Endodermal cell (in vitro differentiated cells): ENCODE measurements at regions not wholly inside any gene's neighbourhood (a gene's known extent, or its start where the extent isn't known, plus 50 kb on each side); places are given as distances from the start of the nearest gene placed in this dataset.

ENCODE experiments used
- DNase-seq: peaks from one replicate; pipeline ENCODE4 v3.0.0-alpha.2; 2017
- H3K27ac ChIP-seq: 2 replicates; pipeline ENCODE4 v1.5.1; 2013; ENCODE audit warnings: mild to moderate bottlenecking, low read depth, low read length, moderate library complexity
- H3K27me3 ChIP-seq: 2 replicates; pipeline ENCODE4 v1.6.1; 2013; ENCODE audit warnings: mild to moderate bottlenecking, low read length, moderate library complexity; ENCODE audit not compliant: insufficient read depth, control insufficient read depth, poor library complexity, severe bottlenecking
- H3K36me3 ChIP-seq: 2 replicates; pipeline ENCODE4 v1.7.0; 2013; ENCODE audit warnings: mild to moderate bottlenecking, low read length, moderate library complexity; ENCODE audit not compliant: control insufficient read depth, insufficient read depth
- H3K4me1 ChIP-seq: one replicate; pipeline ENCODE4 v1.7.0; 2013; ENCODE audit warnings: low read length; ENCODE audit not compliant: control insufficient read depth, insufficient read depth
- H3K4me3 ChIP-seq: 2 replicates; pipeline ENCODE4 v1.5.1; 2013; ENCODE audit warnings: mild to moderate bottlenecking, low read length, moderate library complexity
- H3K9ac ChIP-seq: 2 replicates; pipeline ENCODE4 v1.6.1; 2013; ENCODE audit warnings: mild to moderate bottlenecking, low read length, moderate library complexity; ENCODE audit not compliant: poor library complexity, severe bottlenecking; ENCODE audit errors: extremely low read depth
- H3K9me3 ChIP-seq: 2 replicates; pipeline ENCODE4 v1.6.1; 2013; ENCODE audit warnings: mild to moderate bottlenecking, low read length, moderate library complexity; ENCODE audit not compliant: control insufficient read depth
- H3K27ac Mint-ChIP-seq: 2 replicates; pipeline ENCODE4 v1.8.0; 2020; ENCODE audit warnings: mixed read lengths
- H3K27me3 Mint-ChIP-seq: 2 replicates; pipeline ENCODE4 v1.8.0; 2021; ENCODE audit warnings: mild to moderate bottlenecking, mixed read lengths; ENCODE audit not compliant: insufficient read depth
- H3K36me3 Mint-ChIP-seq: 2 replicates; pipeline ENCODE4 v1.8.0; 2020; ENCODE audit warnings: low read depth, mixed read lengths
- H3K4me1 Mint-ChIP-seq: 2 replicates; pipeline ENCODE4 v1.8.0; 2020; ENCODE audit warnings: mixed read lengths
- H3K4me3 Mint-ChIP-seq: 2 replicates; pipeline ENCODE4 v1.8.0; 2020; ENCODE audit warnings: mild to moderate bottlenecking, moderate library complexity, mixed read lengths
- H3K9me3 Mint-ChIP-seq: 2 replicates; pipeline ENCODE4 v1.8.0; 2020; ENCODE audit warnings: mild to moderate bottlenecking, mixed read lengths
- WGBS, 2 experiments: methylation state at CpG; one replicate each; pipeline versions ENCODE4 v1.1.5 to v1.1.7; 2013; ENCODE audit warnings: missing lambda C conversion rate in 2 of 2, mixed read lengths in 1 of 2; ENCODE audit not compliant: insufficient coverage in 1 of 2, insufficient read length in 1 of 2; 5-methylcytosine and 5-hydroxymethylcytosine counted together
- TF ChIP-seq, protein P1 (sequence below): fragments of 200-600 bp; sonication (generic); conservative IDR thresholded peaks from 2 replicates; pipeline ENCODE4 v1.5.0; 2021; ENCODE audit warnings: antibody characterized with exemption, mild to moderate bottlenecking

DNA sequence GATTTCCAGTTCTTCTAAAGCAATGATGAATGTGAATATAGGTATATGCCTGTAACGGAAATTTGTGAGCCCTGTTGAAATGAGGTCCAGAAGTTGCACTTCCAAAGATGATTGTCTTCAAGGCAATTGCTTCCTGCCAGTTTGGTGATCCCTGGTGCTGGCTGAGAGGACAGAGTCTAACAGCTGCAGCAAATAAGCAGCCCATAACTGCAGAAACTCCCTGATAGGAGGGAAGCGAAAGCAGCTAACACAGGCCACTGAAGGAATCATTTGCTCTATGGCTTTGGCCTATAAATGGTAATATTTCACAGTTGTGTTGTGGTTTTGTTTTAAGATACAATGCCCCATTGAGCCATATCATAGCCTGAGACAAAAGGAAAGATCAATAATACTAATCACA, 451.5 kb upstream of the MIR17HG start:
- Mint-ChIP-seq H3K27me3 (no peaks in the 10 kb centered on the region), H3K27ac (no peak overlapping the region), H3K4me1 (peaks cover 10% of the 10 kb centered on the region), H3K4me3 (no peak overlapping the region), H3K36me3 (no peaks in the 10 kb centered on the region), H3K9me3 (no peaks in the 10 kb centered on the region)
- Histone ChIP-seq H3K9ac (no peak overlapping the region), H3K4me3 (no peak overlapping the region), H3K27me3 (no peaks in the 10 kb centered on the region), H3K27ac (no peak overlapping the region), H3K4me1 (no peaks in the 10 kb centered on the region), H3K36me3 (no peaks in the 10 kb centered on the region), H3K9me3 (no peaks in the 10 kb centered on the region)
- no peak for DNase-seq
- TF ChIP-seq, protein P1, sequence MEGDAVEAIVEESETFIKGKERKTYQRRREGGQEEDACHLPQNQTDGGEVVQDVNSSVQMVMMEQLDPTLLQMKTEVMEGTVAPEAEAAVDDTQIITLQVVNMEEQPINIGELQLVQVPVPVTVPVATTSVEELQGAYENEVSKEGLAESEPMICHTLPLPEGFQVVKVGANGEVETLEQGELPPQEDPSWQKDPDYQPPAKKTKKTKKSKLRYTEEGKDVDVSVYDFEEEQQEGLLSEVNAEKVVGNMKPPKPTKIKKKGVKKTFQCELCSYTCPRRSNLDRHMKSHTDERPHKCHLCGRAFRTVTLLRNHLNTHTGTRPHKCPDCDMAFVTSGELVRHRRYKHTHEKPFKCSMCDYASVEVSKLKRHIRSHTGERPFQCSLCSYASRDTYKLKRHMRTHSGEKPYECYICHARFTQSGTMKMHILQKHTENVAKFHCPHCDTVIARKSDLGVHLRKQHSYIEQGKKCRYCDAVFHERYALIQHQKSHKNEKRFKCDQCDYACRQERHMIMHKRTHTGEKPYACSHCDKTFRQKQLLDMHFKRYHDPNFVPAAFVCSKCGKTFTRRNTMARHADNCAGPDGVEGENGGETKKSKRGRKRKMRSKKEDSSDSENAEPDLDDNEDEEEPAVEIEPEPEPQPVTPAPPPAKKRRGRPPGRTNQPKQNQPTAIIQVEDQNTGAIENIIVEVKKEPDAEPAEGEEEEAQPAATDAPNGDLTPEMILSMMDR, result no peak
- 92 to 100% methylated on average over 1 to 2 of the region's 2 CpGs for WGBS, 2 experiments

DNA sequence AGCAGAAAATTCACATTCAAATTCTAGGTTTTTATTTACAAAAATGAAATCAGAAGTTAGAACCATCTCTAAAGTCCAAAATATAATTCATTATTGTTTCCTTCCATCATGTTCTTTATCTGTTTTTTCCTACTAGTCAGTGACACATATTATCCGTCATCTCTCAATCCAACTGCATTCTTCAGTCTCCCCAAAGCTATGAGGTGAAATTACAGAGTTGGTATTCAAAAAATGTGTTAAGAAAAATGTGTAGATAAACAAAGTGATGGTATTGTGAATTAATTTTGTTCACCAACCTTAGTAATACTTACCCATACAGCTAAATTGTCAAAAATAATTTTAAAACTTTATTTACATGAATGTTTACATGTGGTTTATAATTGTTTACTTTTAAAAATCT, 448.7 kb upstream of the MIR17HG start:
- DNase-seq, result no peak
- TF ChIP-seq, protein P1, result no peak
- Mint-ChIP-seq H3K9me3 (no peaks in the 10 kb centered on the region), H3K27me3 (no peaks in the 10 kb centered on the region), H3K4me3 (no peak overlapping the region), H3K4me1 (peaks cover 6% of the 10 kb centered on the region), H3K27ac (no peak overlapping the region), H3K36me3 (no peaks in the 10 kb centered on the region)
- Histone ChIP-seq H3K4me1 (no peaks in the 10 kb centered on the region), H3K9ac (no peak overlapping the region), H3K36me3 (no peaks in the 10 kb centered on the region), H3K27me3 (no peaks in the 10 kb centered on the region), H3K4me3 (no peak overlapping the region), H3K9me3 (no peaks in the 10 kb centered on the region), H3K27ac (no peak overlapping the region)
- 100% methylated on average over 1 of the region's 1 CpG; no CpG with 5 or more reads in 1 of the 2 experiments for WGBS, 2 experiments

DNA sequence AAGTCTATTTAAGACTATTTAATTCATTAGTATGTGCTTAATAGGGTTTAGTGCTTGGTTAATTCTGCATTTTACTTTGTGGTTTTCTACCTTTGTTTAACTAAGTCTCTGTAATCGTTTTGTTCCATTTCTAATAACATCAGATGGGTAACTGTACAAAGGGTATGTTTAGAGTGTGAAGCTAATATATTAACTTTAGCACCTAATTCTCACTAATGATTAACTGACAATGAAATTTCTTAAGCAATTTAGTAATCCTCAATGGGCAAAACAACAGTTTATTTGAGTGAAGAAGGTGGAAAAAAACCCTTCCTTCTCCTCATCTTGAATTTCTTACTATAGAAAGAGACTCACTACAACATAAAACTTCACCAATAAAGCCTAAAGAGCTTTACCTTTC, 448.1 kb upstream of the MIR17HG start:
- H3K27me3 Mint-ChIP-seq, result no peaks in the 10 kb centered on the region
- H3K36me3 Mint-ChIP-seq, result no peaks in the 10 kb centered on the region
- Histone ChIP-seq H3K4me3 (no peak overlapping the region), H3K27me3 (no peaks in the 10 kb centered on the region), H3K27ac (no peak overlapping the region), H3K36me3 (no peaks in the 10 kb centered on the region), H3K4me1 (no peaks in the 10 kb centered on the region), H3K9ac (no peak overlapping the region), H3K9me3 (no peaks in the 10 kb centered on the region)
- no peaks in the 10 kb centered on the region for H3K9me3 Mint-ChIP-seq
- DNase-seq, result no peak
- peaks cover 6% of the 10 kb centered on the region for H3K4me1 Mint-ChIP-seq
- 71% methylated on average over 1 of the region's 1 CpG; no CpG with 5 or more reads in 1 of the 2 experiments for WGBS, 2 experiments
- H3K4me3 Mint-ChIP-seq, result no peak overlapping the region
- TF ChIP-seq, protein P1, result no peak
- no peak overlapping the region for H3K27ac Mint-ChIP-seq
